ENCODE measurements at regions not wholly inside any gene's neighbourhood (a gene's known extent, or its start where the extent isn't known, plus 50 kb on each side); places are given as distances from the start of the nearest gene placed in this dataset.

- Histone ChIP-seq H3K4me1 (ENCODE audit: insufficient read depth, low read length) (no peaks in the 10 kb centered on the region), H3K27me3 (ENCODE audit: insufficient read depth, low read length, poor library complexity) (no peaks in the 10 kb centered on the region), H3K36me3 (ENCODE audit: insufficient read depth, low read length) (no peaks in the 10 kb centered on the region), H4K20me1 (ENCODE audit: insufficient read depth, low read length) (no peaks in the 10 kb centered on the region), H2AFZ (ENCODE audit: low read depth, low read length) (no peak overlapping the region), H3K79me2 (ENCODE audit: insufficient read depth, low read length) (no peaks in the 10 kb centered on the region), H3K9me3 (ENCODE audit: insufficient read depth, low read length, severe bottlenecking) (no peaks in the 10 kb centered on the region), H3K9ac (ENCODE audit: low read depth, low read length) (no peak overlapping the region), H3K4me3 (ENCODE audit: low read depth in 1 of 2, low read length in 2 of 2) (no peak overlapping the region), H3K4me2 (ENCODE audit: insufficient read depth, low read length) (no peak overlapping the region), H3K27ac (ENCODE audit: low read length) (no peak overlapping the region)
- TF ChIP-seq, protein P1, sequence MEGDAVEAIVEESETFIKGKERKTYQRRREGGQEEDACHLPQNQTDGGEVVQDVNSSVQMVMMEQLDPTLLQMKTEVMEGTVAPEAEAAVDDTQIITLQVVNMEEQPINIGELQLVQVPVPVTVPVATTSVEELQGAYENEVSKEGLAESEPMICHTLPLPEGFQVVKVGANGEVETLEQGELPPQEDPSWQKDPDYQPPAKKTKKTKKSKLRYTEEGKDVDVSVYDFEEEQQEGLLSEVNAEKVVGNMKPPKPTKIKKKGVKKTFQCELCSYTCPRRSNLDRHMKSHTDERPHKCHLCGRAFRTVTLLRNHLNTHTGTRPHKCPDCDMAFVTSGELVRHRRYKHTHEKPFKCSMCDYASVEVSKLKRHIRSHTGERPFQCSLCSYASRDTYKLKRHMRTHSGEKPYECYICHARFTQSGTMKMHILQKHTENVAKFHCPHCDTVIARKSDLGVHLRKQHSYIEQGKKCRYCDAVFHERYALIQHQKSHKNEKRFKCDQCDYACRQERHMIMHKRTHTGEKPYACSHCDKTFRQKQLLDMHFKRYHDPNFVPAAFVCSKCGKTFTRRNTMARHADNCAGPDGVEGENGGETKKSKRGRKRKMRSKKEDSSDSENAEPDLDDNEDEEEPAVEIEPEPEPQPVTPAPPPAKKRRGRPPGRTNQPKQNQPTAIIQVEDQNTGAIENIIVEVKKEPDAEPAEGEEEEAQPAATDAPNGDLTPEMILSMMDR (IDR thresholded peaks at IDR 0.05; ENCODE audit: borderline replicate concordance, extremely low read depth, low read length, poor library complexity, severe bottlenecking), result no peak
- TF ChIP-seq EZH2 (IDR thresholded peaks at IDR 0.05; ENCODE audit: borderline replicate concordance, low read depth, low read length, severe bottlenecking), result no peak
- no peak for ATAC-seq (ENCODE audit: insufficient read depth, low read depth)
- no peak for DNase-seq
Measured at GRCh38 chr3:64360280-64360679, 135.0 kb upstream of the PRICKLE2 start.

DNA sequence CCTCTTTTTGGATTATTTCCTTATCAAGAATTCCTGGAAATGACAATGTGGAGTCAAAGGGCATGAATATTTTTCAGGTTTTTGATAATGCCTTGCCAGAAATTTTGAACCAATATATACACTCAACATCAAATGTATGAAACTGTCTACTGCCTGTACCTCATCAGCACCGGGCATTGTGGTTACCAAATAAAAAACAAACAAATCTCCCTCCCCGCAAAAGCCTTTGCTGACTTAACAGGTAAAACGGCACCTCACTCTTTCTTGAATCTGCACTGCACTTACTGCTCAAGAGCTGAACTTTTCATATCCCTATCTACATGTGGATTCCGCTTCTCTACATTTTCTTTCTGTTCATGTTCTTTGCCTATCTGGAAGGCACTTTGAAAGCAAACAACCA, 134.5 kb upstream of the PRICKLE2 start:
- Histone ChIP-seq H4K20me1 (ENCODE audit: insufficient read depth, low read length) (no peaks in the 10 kb centered on the region), H3K4me2 (ENCODE audit: insufficient read depth, low read length) (no peak overlapping the region), H3K27me3 (ENCODE audit: insufficient read depth, low read length, poor library complexity) (no peaks in the 10 kb centered on the region), H2AFZ (ENCODE audit: low read depth, low read length) (no peak overlapping the region), H3K79me2 (ENCODE audit: insufficient read depth, low read length) (no peaks in the 10 kb centered on the region), H3K4me3 (ENCODE audit: low read depth in 1 of 2, low read length in 2 of 2) (no peak overlapping the region), H3K9ac (ENCODE audit: low read depth, low read length) (no peak overlapping the region), H3K36me3 (ENCODE audit: insufficient read depth, low read length) (no peaks in the 10 kb centered on the region), H3K9me3 (ENCODE audit: insufficient read depth, low read length, severe bottlenecking) (no peaks in the 10 kb centered on the region), H3K4me1 (ENCODE audit: insufficient read depth, low read length) (no peaks in the 10 kb centered on the region), H3K27ac (ENCODE audit: low read length) (no peak overlapping the region)
- no peak for ATAC-seq (ENCODE audit: insufficient read depth, low read depth)
- no peak for DNase-seq
- TF ChIP-seq, protein P1 (IDR thresholded peaks at IDR 0.05; ENCODE audit: borderline replicate concordance, extremely low read depth, low read length, poor library complexity, severe bottlenecking), result no peak
- TF ChIP-seq EZH2 (IDR thresholded peaks at IDR 0.05; ENCODE audit: borderline replicate concordance, low read depth, low read length, severe bottlenecking), result no peak

GRCh38 chr3:64358853-64359252, 133.6 kb upstream of the PRICKLE2 start:
- Histone ChIP-seq H3K79me2 (ENCODE audit: insufficient read depth, low read length) (no peaks in the 10 kb centered on the region), H3K27me3 (ENCODE audit: insufficient read depth, low read length, poor library complexity) (no peaks in the 10 kb centered on the region), H2AFZ (ENCODE audit: low read depth, low read length) (no peak overlapping the region), H3K36me3 (ENCODE audit: insufficient read depth, low read length) (no peaks in the 10 kb centered on the region), H3K9ac (ENCODE audit: low read depth, low read length) (no peak overlapping the region), H3K4me3 (ENCODE audit: low read depth in 1 of 2, low read length in 2 of 2) (no peak overlapping the region), H4K20me1 (ENCODE audit: insufficient read depth, low read length) (no peaks in the 10 kb centered on the region), H3K9me3 (ENCODE audit: insufficient read depth, low read length, severe bottlenecking) (no peaks in the 10 kb centered on the region), H3K27ac (ENCODE audit: low read length) (no peak overlapping the region), H3K4me1 (ENCODE audit: insufficient read depth, low read length) (no peaks in the 10 kb centered on the region), H3K4me2 (ENCODE audit: insufficient read depth, low read length) (no peak overlapping the region)
- ATAC-seq (ENCODE audit: insufficient read depth, low read depth) (no peak), DNase-seq (no peak)
- TF ChIP-seq EZH2 (IDR thresholded peaks at IDR 0.05; ENCODE audit: borderline replicate concordance, low read depth, low read length, severe bottlenecking), result no peak
- TF ChIP-seq, protein P1 (IDR thresholded peaks at IDR 0.05; ENCODE audit: borderline replicate concordance, extremely low read depth, low read length, poor library complexity, severe bottlenecking), result no peak

DNA sequence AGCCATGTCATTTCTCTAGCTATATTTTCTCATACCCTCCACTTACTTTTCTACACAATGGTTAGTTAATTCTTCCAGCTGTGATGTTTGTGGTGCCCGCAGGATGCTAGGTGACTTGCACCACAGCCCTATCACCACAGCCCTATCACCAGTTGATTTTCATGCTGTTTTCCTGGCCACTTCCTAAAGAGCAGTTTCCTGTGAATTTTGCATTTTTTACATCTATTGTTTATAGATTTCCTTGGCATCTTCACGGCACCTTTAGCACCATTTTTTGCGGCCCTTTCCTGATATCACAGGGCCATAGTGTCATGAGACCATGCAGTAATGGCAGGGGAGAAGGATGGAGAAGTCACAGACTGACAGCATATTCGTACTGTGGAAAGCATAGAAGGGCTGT, 132.9 kb upstream of the PRICKLE2 start:
- no peaks in the 10 kb centered on the region for H3K36me3 ChIP-seq (ENCODE audit: insufficient read depth, low read length)
- H3K4me3 ChIP-seq (ENCODE audit: low read depth in 1 of 2, low read length in 2 of 2), result no peak overlapping the region
- ATAC-seq (ENCODE audit: insufficient read depth, low read depth), result no peak
- H4K20me1 ChIP-seq (ENCODE audit: insufficient read depth, low read length), result no peaks in the 10 kb centered on the region
- H2AFZ ChIP-seq (ENCODE audit: low read depth, low read length), result no peak overlapping the region
- no peak for DNase-seq
- TF ChIP-seq, protein P1 (IDR thresholded peaks at IDR 0.05; ENCODE audit: borderline replicate concordance, extremely low read depth, low read length, poor library complexity, severe bottlenecking), result no peak
- H3K27me3 ChIP-seq (ENCODE audit: insufficient read depth, low read length, poor library complexity), result no peaks in the 10 kb centered on the region
- H3K9me3 ChIP-seq (ENCODE audit: insufficient read depth, low read length, severe bottlenecking), result no peaks in the 10 kb centered on the region
- no peaks in the 10 kb centered on the region for H3K79me2 ChIP-seq (ENCODE audit: insufficient read depth, low read length)
- H3K4me1 ChIP-seq (ENCODE audit: insufficient read depth, low read length), result no peaks in the 10 kb centered on the region
- no peak overlapping the region for H3K4me2 ChIP-seq (ENCODE audit: insufficient read depth, low read length)
- H3K27ac ChIP-seq (ENCODE audit: low read length), result no peak overlapping the region
- no peak overlapping the region for H3K9ac ChIP-seq (ENCODE audit: low read depth, low read length)
